ENCODE measurements at regions not wholly inside any gene's neighbourhood (a gene's known extent, or its start where the extent isn't known, plus 50 kb on each side); places are given as distances from the start of the nearest gene placed in this dataset.

GRCh38 chr7:50854247-50854646, 71.6 kb upstream of the GRB10 start:
- Mint-ChIP-seq H3K9me3 (ENCODE audit: unreplicated experiment) (no peaks in the 10 kb centered on the region), H3K4me3 (ENCODE audit: unreplicated experiment) (no peak overlapping the region), H3K27me3 (ENCODE audit: unreplicated experiment) (peaks cover 3% of the 10 kb centered on the region), H3K36me3 (ENCODE audit: unreplicated experiment) (no peaks in the 10 kb centered on the region), H3K27ac (ENCODE audit: unreplicated experiment) (no peak overlapping the region), H3K4me1 (ENCODE audit: unreplicated experiment) (peaks cover 7% of the 10 kb centered on the region)
- TF ChIP-seq CTCF (IDR thresholded peaks at IDR 0.05): no peak
- no peak for DNase-seq (ENCODE audit: extremely low spot score, unreplicated experiment)

GRCh38 chr7:50853311-50853710, 70.6 kb upstream of the GRB10 start:
- no peak for TF ChIP-seq CTCF (IDR thresholded peaks at IDR 0.05)
- no peak overlapping the region for H3K27ac Mint-ChIP-seq (ENCODE audit: unreplicated experiment)
- peaks cover 7% of the 10 kb centered on the region for H3K4me1 Mint-ChIP-seq (ENCODE audit: unreplicated experiment)

GRCh38 chr7:50852901-50853300, 70.2 kb upstream of the GRB10 start:
- Mint-ChIP-seq H3K4me3 (ENCODE audit: unreplicated experiment) (no peak overlapping the region), H3K9me3 (ENCODE audit: unreplicated experiment) (no peaks in the 10 kb centered on the region), H3K27ac (ENCODE audit: unreplicated experiment) (no peak overlapping the region), H3K36me3 (ENCODE audit: unreplicated experiment) (no peaks in the 10 kb centered on the region), H3K4me1 (ENCODE audit: unreplicated experiment) (peaks cover 6% of the 10 kb centered on the region), H3K27me3 (ENCODE audit: unreplicated experiment) (peaks cover 3% of the 10 kb centered on the region)
- TF ChIP-seq CTCF (IDR thresholded peaks at IDR 0.05): no peak
- no peak for DNase-seq (ENCODE audit: extremely low spot score, unreplicated experiment)

More at GRCh38 chr7:50853311-50853710, 70.6 kb upstream of the GRB10 start:
- Mint-ChIP-seq H3K27me3 (ENCODE audit: unreplicated experiment) (peaks cover 3% of the 10 kb centered on the region), H3K9me3 (ENCODE audit: unreplicated experiment) (no peaks in the 10 kb centered on the region), H3K36me3 (ENCODE audit: unreplicated experiment) (no peaks in the 10 kb centered on the region), H3K4me3 (ENCODE audit: unreplicated experiment) (no peak overlapping the region)
- no peak for DNase-seq (ENCODE audit: extremely low spot score, unreplicated experiment)

- Mint-ChIP-seq H3K27ac (ENCODE audit: unreplicated experiment) (no peak overlapping the region), H3K4me1 (ENCODE audit: unreplicated experiment) (no peaks in the 10 kb centered on the region), H3K4me3 (ENCODE audit: unreplicated experiment) (no peak overlapping the region), H3K27me3 (ENCODE audit: unreplicated experiment) (peaks cover 3% of the 10 kb centered on the region), H3K36me3 (ENCODE audit: unreplicated experiment) (no peaks in the 10 kb centered on the region), H3K9me3 (ENCODE audit: unreplicated experiment) (no peaks in the 10 kb centered on the region)
- no peak for DNase-seq (ENCODE audit: extremely low spot score, unreplicated experiment)
- TF ChIP-seq CTCF (IDR thresholded peaks at IDR 0.05): no peak
Observed at GRCh38 chr7:50851891-50852290, 69.2 kb upstream of the GRB10 start.

GRCh38 chr7:50851451-50851850, 68.8 kb upstream of the GRB10 start:
- TF ChIP-seq CTCF (IDR thresholded peaks at IDR 0.05): no peak
- Mint-ChIP-seq H3K4me3 (ENCODE audit: unreplicated experiment) (no peak overlapping the region), H3K27ac (ENCODE audit: unreplicated experiment) (no peak overlapping the region), H3K4me1 (ENCODE audit: unreplicated experiment) (no peaks in the 10 kb centered on the region), H3K36me3 (ENCODE audit: unreplicated experiment) (no peaks in the 10 kb centered on the region), H3K27me3 (ENCODE audit: unreplicated experiment) (peaks cover 3% of the 10 kb centered on the region), H3K9me3 (ENCODE audit: unreplicated experiment) (no peaks in the 10 kb centered on the region)
- no peak for DNase-seq (ENCODE audit: extremely low spot score, unreplicated experiment)
